CD4-positive, alpha-beta T cell (primary cell): ENCODE measurements at regions not wholly inside any gene's neighbourhood (a gene's known extent, or its start where the extent isn't known, plus 50 kb on each side); places are given as distances from the start of the nearest gene placed in this dataset.
"Not testable (repeated sequence)": the region's sequence is repeated elsewhere in the genome, so short reads cannot be mapped to it uniquely, and the experiment has no call there.

Experiments used
- ATAC-seq: fragments of 200-7000 bp; cut with Tn5 transposase; one replicate; pipeline ENCODE4 v1.10.0; 2022; ENCODE audit warnings: mild to moderate bottlenecking; ENCODE audit not compliant: poor library complexity
- CTCF ChIA-PET: fragments of 350-600 bp; sonication (Branson Sonifier 250); formaldehyde crosslinking; loops from one replicate; lab custom pipeline; 2021; ENCODE audit warnings: antibody characterized with exemption, inconsistent platforms; lab: Charles Lee
- POLR2A ChIA-PET: fragments of 350-600 bp; sonication (Branson Sonifier 250); formaldehyde crosslinking; loops from one replicate; lab custom pipeline; 2021; ENCODE audit warnings: antibody characterized with exemption, inconsistent platforms; lab: Charles Lee
- DNase-seq, 14 experiments: peaks; one replicate each; pipeline ENCODE4 v3.0.0-alpha.2; 2013 to 2020; ENCODE audit warnings: mixed read lengths in 2 of 14
- H3K27ac ChIP-seq, 2 donors: one replicate each; pipeline versions ENCODE4 v1.5.1 to v1.7.0; 2013; ENCODE audit warnings: low read length in 2 of 2, low read depth in 1 of 2, mild to moderate bottlenecking in 1 of 2
- H3K27me3 ChIP-seq, 2 experiments: 1 replicate in 1 of 2; 2 replicates in 1 of 2; pipeline versions ENCODE4 v1.6.1 to v1.7.0; 2013; ENCODE audit warnings: low read length in 2 of 2, control low read depth in 1 of 2, mild to moderate bottlenecking in 1 of 2, moderate library complexity in 1 of 2; ENCODE audit not compliant: insufficient read depth in 2 of 2, control insufficient read depth in 1 of 2
- H3K36me3 ChIP-seq: one replicate; pipeline ENCODE4 v1.6.1; 2013; ENCODE audit warnings: low read length, control low read depth; ENCODE audit not compliant: insufficient read depth
- H3K4me1 ChIP-seq: one replicate; pipeline ENCODE4 v1.6.1; 2013; ENCODE audit warnings: low read length, control low read depth; ENCODE audit not compliant: insufficient read depth
- H3K4me3 ChIP-seq: one replicate; pipeline ENCODE4 v1.5.1; 2013; ENCODE audit warnings: mild to moderate bottlenecking, low read length, moderate library complexity
- H3K9me3 ChIP-seq, 2 experiments: 1 replicate in 1 of 2; 2 replicates in 1 of 2; pipeline versions ENCODE4 v1.6.1 to v1.7.0; 2013; ENCODE audit warnings: low read length in 2 of 2, mild to moderate bottlenecking in 2 of 2, control low read depth in 1 of 2, moderate library complexity in 1 of 2; ENCODE audit not compliant: control insufficient read depth in 1 of 2, insufficient read depth in 1 of 2
- H3K27ac Mint-ChIP-seq: one replicate; pipeline ENCODE4 v1.8.0; 2020; ENCODE audit warnings: mixed read lengths
- H3K27me3 Mint-ChIP-seq: one replicate; pipeline ENCODE4 v1.8.0; 2021; ENCODE audit warnings: mixed read lengths
- H3K36me3 Mint-ChIP-seq: one replicate; pipeline ENCODE4 v1.8.0; 2021; ENCODE audit warnings: low read depth, mixed read lengths
- H3K4me1 Mint-ChIP-seq: one replicate; pipeline ENCODE4 v1.8.0; 2021; ENCODE audit warnings: low read depth, mixed read lengths
- H3K4me3 Mint-ChIP-seq: one replicate; pipeline ENCODE4 v1.8.0; 2020; ENCODE audit warnings: mild to moderate bottlenecking, mixed read lengths
- H3K9me3 Mint-ChIP-seq: one replicate; pipeline ENCODE4 v1.8.0; 2020; ENCODE audit warnings: mixed read lengths
- intact Hi-C, 2 experiments: fragments of 100-400 bp; cut with DNase I in 1 of 2; cut with micrococcal nuclease in 1 of 2; formaldehyde crosslinking; loops; one replicate each; pipeline versions ENCODE4 v1.15.1 to v1.9.0; 2023 to 2025; cut with DNase I, micrococcal nuclease
- TF ChIP-seq, protein P1 (sequence below): fragments of 200-600 bp; IDR thresholded peaks from one replicate; pipeline ENCODE4 v1.8.0; 2022; ENCODE audit warnings: antibody characterized with exemption, mild to moderate bottlenecking

DNA sequence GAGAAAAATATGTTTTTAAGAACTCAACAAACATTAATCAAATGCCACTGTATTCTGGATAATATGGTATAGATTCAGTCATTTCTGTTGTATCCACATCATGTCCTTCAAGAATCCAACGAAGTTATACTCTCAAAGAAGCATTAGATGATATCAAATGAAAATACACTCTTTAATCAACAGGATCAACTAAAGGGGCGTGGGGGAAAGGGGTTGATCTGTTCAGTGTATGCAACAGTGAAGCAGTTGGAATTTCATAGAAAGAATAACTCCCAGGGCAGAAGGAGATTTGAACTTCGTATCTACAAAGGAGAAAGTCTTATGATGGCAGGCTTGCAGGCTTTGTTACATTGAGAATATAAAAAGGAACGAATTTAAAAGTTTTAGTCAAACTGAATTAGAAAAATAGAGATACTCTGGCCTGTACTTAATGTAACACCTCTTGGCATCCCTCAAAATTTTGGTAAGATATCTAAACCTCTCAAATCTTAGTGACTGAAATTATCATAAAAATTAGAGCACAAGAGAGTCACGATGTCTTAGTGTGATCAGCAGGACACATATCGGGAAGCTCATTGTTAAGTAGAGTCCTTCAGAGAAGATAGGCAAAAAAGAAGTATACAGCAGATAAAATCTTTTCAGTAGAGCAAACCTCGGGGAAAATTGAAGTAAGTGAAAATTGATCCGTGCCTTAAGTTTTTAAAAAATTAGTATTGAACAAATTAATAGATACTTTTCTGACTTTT lies 431.4 kb downstream of the KCNJ18 start:
- POLR2A ChIA-PET, result no interaction called here
- ATAC-seq, result no peak
- intact Hi-C loops, result no loop called here

DNA sequence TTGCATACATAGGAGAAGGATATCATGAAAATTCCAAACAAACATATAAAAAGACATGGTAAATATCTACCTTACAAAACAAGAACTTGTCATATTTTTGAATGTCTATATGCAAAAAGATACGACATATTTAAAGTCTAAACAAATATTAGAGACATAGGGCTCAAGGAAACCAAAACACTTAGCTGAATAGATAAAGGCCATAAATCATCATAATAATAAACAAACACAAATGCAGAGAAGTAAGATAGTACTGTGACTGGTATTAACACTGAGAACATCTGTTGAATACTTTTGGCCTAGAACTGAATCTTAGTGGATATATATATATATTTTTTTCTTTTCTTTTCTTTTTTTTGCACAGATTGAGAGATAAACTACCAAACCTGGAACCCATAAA lies 435.8 kb downstream of the KCNJ18 start:
- no peaks in the 10 kb centered on the region for H3K4me1 Mint-ChIP-seq
- Histone ChIP-seq H3K27ac (no peak overlapping the region), H3K27me3 (no peaks in the 10 kb centered on the region), H3K9me3 (peaks cover 9 to 12% of the 10 kb centered on the region in 2 experiments), H3K4me3 (no peak overlapping the region), H3K36me3 (no peaks in the 10 kb centered on the region), H3K4me1 (no peaks in the 10 kb centered on the region)
- CTCF ChIA-PET, result no interaction called here
- intact Hi-C loops, result no loop called here
- DNase-seq, result no peak
- POLR2A ChIA-PET, result no interaction called here
- ATAC-seq, result no peak
- H3K9me3 Mint-ChIP-seq, result peaks cover 4% of the 10 kb centered on the region
- H3K27ac Mint-ChIP-seq, result no peak overlapping the region
- TF ChIP-seq, protein P1, sequence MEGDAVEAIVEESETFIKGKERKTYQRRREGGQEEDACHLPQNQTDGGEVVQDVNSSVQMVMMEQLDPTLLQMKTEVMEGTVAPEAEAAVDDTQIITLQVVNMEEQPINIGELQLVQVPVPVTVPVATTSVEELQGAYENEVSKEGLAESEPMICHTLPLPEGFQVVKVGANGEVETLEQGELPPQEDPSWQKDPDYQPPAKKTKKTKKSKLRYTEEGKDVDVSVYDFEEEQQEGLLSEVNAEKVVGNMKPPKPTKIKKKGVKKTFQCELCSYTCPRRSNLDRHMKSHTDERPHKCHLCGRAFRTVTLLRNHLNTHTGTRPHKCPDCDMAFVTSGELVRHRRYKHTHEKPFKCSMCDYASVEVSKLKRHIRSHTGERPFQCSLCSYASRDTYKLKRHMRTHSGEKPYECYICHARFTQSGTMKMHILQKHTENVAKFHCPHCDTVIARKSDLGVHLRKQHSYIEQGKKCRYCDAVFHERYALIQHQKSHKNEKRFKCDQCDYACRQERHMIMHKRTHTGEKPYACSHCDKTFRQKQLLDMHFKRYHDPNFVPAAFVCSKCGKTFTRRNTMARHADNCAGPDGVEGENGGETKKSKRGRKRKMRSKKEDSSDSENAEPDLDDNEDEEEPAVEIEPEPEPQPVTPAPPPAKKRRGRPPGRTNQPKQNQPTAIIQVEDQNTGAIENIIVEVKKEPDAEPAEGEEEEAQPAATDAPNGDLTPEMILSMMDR, result no peak
- no peak overlapping the region for H3K4me3 Mint-ChIP-seq
- H3K36me3 Mint-ChIP-seq, result no peaks in the 10 kb centered on the region
- no peaks in the 10 kb centered on the region for H3K27me3 Mint-ChIP-seq

More for the DNA sequence above, 431.4 kb downstream of the KCNJ18 start:
- Mint-ChIP-seq H3K27ac (no peak overlapping the region), H3K4me3 (no peak overlapping the region), H3K36me3 (no peaks in the 10 kb centered on the region), H3K9me3 (peaks cover 8% of the 10 kb centered on the region), H3K27me3 (no peaks in the 10 kb centered on the region), H3K4me1 (no peaks in the 10 kb centered on the region)
- DNase-seq, result no peak
- Histone ChIP-seq H3K36me3 (no peaks in the 10 kb centered on the region), H3K27me3 (no peaks in the 10 kb centered on the region), H3K9me3 (peaks cover 0 to 5% of the 10 kb centered on the region in 2 experiments), H3K4me1 (no peaks in the 10 kb centered on the region), H3K27ac (no peak overlapping the region), H3K4me3 (no peak overlapping the region)
- TF ChIP-seq, protein P1, result no peak
- CTCF ChIA-PET, result no interaction called here

DNA sequence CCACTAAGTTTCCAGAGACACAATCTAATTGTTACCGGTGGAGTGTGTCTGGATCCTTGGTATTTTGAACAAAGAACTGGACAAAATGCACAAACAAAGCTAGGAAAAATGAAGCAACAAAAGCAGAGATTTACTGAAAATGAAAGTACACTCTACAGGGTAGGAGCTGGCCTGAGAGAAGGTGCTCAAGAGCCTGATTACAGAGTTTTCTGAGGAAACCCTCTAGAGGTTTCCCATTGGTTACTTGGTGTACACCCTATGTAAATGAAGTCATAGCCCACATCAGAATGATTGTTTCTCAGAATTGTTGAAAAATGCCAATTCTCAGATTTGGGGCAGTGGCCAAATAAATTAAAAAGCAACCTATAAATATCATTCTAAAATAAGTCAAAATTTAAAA lies 436.4 kb downstream of the KCNJ18 start:
- H3K4me1 Mint-ChIP-seq, result no peaks in the 10 kb centered on the region
- ATAC-seq (no peak), DNase-seq (no peak)
- H3K4me1 ChIP-seq, result no peaks in the 10 kb centered on the region
- no peaks in the 10 kb centered on the region for H3K36me3 ChIP-seq
- no peaks in the 10 kb centered on the region for H3K27me3 ChIP-seq
- no peaks in the 10 kb centered on the region for H3K27me3 Mint-ChIP-seq
- H3K27ac Mint-ChIP-seq, result no peak overlapping the region
- peaks cover 4% of the 10 kb centered on the region for H3K9me3 Mint-ChIP-seq
- H3K4me3 ChIP-seq, result no peak overlapping the region
- ChIA-PET CTCF (no interaction called here), POLR2A (no interaction called here)
- no peak overlapping the region for H3K27ac ChIP-seq
- no peak overlapping the region for H3K4me3 Mint-ChIP-seq
- no peaks in the 10 kb centered on the region for H3K36me3 Mint-ChIP-seq
- H3K9me3 ChIP-seq, result peaks cover 10 to 12% of the 10 kb centered on the region in 2 experiments
- intact Hi-C loops, result no loop called here
- TF ChIP-seq, protein P1, result no peak

DNA sequence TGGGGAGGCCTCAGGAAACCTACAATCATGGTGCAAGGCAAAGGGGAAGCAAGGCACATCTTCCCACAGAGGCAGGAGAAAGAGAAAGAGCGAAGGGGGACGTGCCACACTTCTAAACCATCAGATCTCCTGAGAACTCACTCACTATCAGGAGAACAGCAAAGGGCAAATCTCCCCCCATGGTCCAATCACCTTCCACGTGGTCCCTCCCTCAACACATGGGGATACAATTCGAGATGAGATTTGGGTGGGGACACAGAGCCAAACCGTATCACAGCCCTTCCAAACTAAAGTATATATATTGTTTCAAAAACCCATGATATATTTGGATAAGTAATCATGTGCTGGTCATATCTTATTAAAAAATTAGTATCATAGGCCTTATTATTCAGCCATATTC lies 437.6 kb downstream of the KCNJ18 start:
- H3K27ac ChIP-seq, H3K4me1 ChIP-seq, H3K4me3 Mint-ChIP-seq, H3K27ac Mint-ChIP-seq, H3K27me3 ChIP-seq, ATAC-seq, CTCF ChIA-PET, H3K9me3 Mint-ChIP-seq, H3K4me1 Mint-ChIP-seq, H3K4me3 ChIP-seq, H3K36me3 Mint-ChIP-seq, H3K36me3 ChIP-seq, H3K27me3 Mint-ChIP-seq, DNase-seq, POLR2A ChIA-PET: not testable (repeated sequence)
- intact Hi-C loops, result loop anchor here in 1 of 2 experiments (10.0 kb wide), 1 partner anchor 65 kb away; no protein-coding TSS in a partner anchor
- peaks cover 10 to 12% of the 10 kb centered on the region in 2 experiments for H3K9me3 ChIP-seq
